Astrocyte of the spinal cord (primary cell): ENCODE measurements at regions not wholly inside any gene's neighbourhood (a gene's known extent, or its start where the extent isn't known, plus 50 kb on each side); places are given as distances from the start of the nearest gene placed in this dataset.
"Not testable (repeated sequence)": the region's sequence is repeated elsewhere in the genome, so short reads cannot be mapped to it uniquely, and the experiment has no call there.

Experiments
- DNase-seq: peaks from one replicate; pipeline ENCODE4 v3.0.0; 2011; ENCODE audit warnings: low read depth, low spot score
- H3K4me3 ChIP-seq: 2 replicates; pipeline ENCODE4 v1.5.1; 2011; ENCODE audit warnings: low read depth, mild to moderate bottlenecking, low read length, moderate library complexity
- CTCF ChIP-seq: IDR thresholded peaks from 2 replicates; pipeline ENCODE4 v1.5.1; 2012; ENCODE audit warnings: low read depth, mild to moderate bottlenecking, low read length, inconsistent platforms
- in situ Hi-C: cut with HindIII; loops from 2 replicates; pipeline ENCODE4 v1.10.0; 2017; ENCODE audit warnings: low sequenced_read_pairs

GRCh38 chr7:14092331-14092730, 102.9 kb upstream of the ETV1 start:
- H3K4me3 ChIP-seq, result no peak overlapping the region
- in situ Hi-C loops, result no loop called here
- TF ChIP-seq CTCF, result no peak
- no peak for DNase-seq

- peak; percentile 19 for DNase-seq
- no peak for TF ChIP-seq CTCF
- no peak overlapping the region for H3K4me3 ChIP-seq
- in situ Hi-C loops, result no loop called here
Observed at GRCh38 chr7:14085901-14086300, 96.4 kb upstream of the ETV1 start.

GRCh38 chr7:14083761-14084160, 94.3 kb upstream of the ETV1 start:
- no peak for DNase-seq
- no peak for TF ChIP-seq CTCF
- in situ Hi-C loops, result no loop called here
- H3K4me3 ChIP-seq, result no peak overlapping the region

DNA sequence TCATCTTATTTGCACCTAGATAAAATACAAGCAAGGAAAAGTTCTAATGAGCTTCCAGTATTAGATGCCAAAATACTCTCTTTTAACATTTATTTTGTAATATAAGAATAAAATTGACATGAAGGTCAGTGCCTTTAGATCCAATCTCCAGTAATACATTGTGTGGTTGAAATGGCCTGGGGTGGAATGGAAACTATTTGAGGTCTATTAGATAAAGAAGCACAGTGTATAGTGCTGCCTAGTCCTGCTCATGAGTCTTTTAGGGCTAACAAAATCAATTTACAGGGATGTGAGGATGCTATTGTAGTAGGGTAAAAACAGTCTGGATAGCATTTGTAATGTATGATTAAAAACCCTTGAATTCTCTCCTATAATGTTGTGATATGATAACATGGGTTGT, 84.5 kb upstream of the ETV1 start:
- in situ Hi-C loops, result no loop called here

GRCh38 chr7:14073543-14073942, 84.1 kb upstream of the ETV1 start:
- in situ Hi-C loops, result no loop called here
- DNase-seq, result no peak
- no peak overlapping the region for H3K4me3 ChIP-seq
- no peak for TF ChIP-seq CTCF

More for the DNA sequence above, 84.5 kb upstream of the ETV1 start:
- no peak for TF ChIP-seq CTCF
- H3K4me3 ChIP-seq, result no peak overlapping the region
- DNase-seq, result no peak

GRCh38 chr7:14071045-14071444, 81.6 kb upstream of the ETV1 start:
- in situ Hi-C loops, result no loop called here
- no peak for TF ChIP-seq CTCF
- no peak for DNase-seq

GRCh38 chr7:14069961-14070360, 80.5 kb upstream of the ETV1 start:
- no peak for TF ChIP-seq CTCF
- DNase-seq, result no peak
- in situ Hi-C loops, result no loop called here
- H3K4me3 ChIP-seq, result no peak overlapping the region

More at GRCh38 chr7:14071045-14071444, 81.6 kb upstream of the ETV1 start:
- no peak overlapping the region for H3K4me3 ChIP-seq

GRCh38 chr7:14066783-14067182, 77.3 kb upstream of the ETV1 start:
- in situ Hi-C loops, DNase-seq, H3K4me3 ChIP-seq: not testable (repeated sequence)
